OCI-LY7 (cell line): ENCODE measurements at regions not wholly inside any gene's neighbourhood (a gene's known extent, or its start where the extent isn't known, plus 50 kb on each side); places are given as distances from the start of the nearest gene placed in this dataset.

ENCODE experiments used
- BruUV-seq: library from RNA; stranded (reverse); fragments of 400-500 nt; replicated peaks from 2 replicates; lab custom pipeline; 2021; lab: Mats Ljungman, UMichigan
- CTCF ChIA-PET: fragments of 300-600 bp; sonication (Branson Sonifier 250); formaldehyde crosslinking; loops from one replicate; lab custom pipeline; 2022; ENCODE audit warnings: antibody characterized with exemption; ENCODE audit not compliant: unreplicated experiment; lab: Charles Lee
- POLR2A ChIA-PET: fragments of 300-600 bp; sonication (Branson Sonifier 250); formaldehyde crosslinking; loops from one replicate; lab custom pipeline; 2022; ENCODE audit warnings: antibody characterized with exemption; lab: Charles Lee
- DNase-seq: peaks from one replicate; pipeline ENCODE4 v3.0.0-alpha.2; 2015; ENCODE audit warnings: low spot score
- H2AFZ ChIP-seq: fragments of 200-600 bp; sonication (generic), shearing (Covaris generic); 2 replicates; pipeline ENCODE4 v1.6.1; 2014; ENCODE audit warnings: mild to moderate bottlenecking, antibody characterized with exemption, low read length, moderate library complexity
- H3K27ac ChIP-seq: fragments of 200-600 bp; sonication (generic); 2 replicates; pipeline ENCODE4 v1.5.1; 2014; ENCODE audit warnings: mixed run types, low read depth, mild to moderate bottlenecking, moderate library complexity, low read length, inconsistent platforms; ENCODE audit not compliant: poor library complexity, severe bottlenecking
- H3K36me3 ChIP-seq: fragments of 200-600 bp; sonication (generic); 2 replicates; pipeline ENCODE4 v1.6.1; 2014; ENCODE audit warnings: mild to moderate bottlenecking, antibody characterized with exemption, low read length, moderate library complexity, mixed read lengths; ENCODE audit not compliant: insufficient read depth
- H3K4me1 ChIP-seq: fragments of 200-600 bp; sonication (generic); 2 replicates; pipeline ENCODE4 v1.5.1; 2014; ENCODE audit warnings: mild to moderate bottlenecking, low read length; ENCODE audit not compliant: insufficient read depth, poor library complexity, severe bottlenecking
- H3K4me2 ChIP-seq: fragments of 200-600 bp; sonication (generic); 2 replicates; pipeline ENCODE4 v1.6.1; 2014; ENCODE audit warnings: mild to moderate bottlenecking, low read length
- H3K4me3 ChIP-seq: fragments of 200-600 bp; sonication (generic); 2 replicates; pipeline ENCODE4 v1.5.1; 2014; ENCODE audit warnings: mild to moderate bottlenecking, low read depth, low read length; ENCODE audit not compliant: poor library complexity, severe bottlenecking
- H3K79me2 ChIP-seq: fragments of 200-600 bp; sonication (generic); 2 replicates; pipeline ENCODE4 v1.6.1; 2016; ENCODE audit warnings: low read depth, mild to moderate bottlenecking, low read length, moderate library complexity, mixed read lengths; ENCODE audit not compliant: insufficient read depth
- H3K9me2 ChIP-seq: fragments of 200-600 bp; sonication (generic); 2 replicates; pipeline ENCODE4 v1.6.1; 2016; ENCODE audit warnings: mild to moderate bottlenecking, low read length, mixed read lengths; ENCODE audit not compliant: insufficient read depth
- H3K9me3 ChIP-seq: fragments of 200-600 bp; sonication (generic); 2 replicates; pipeline ENCODE4 v1.6.1; 2014; ENCODE audit warnings: mild to moderate bottlenecking, mixed run types, low read length, mixed read lengths
- H4K20me1 ChIP-seq: fragments of 200-600 bp; sonication (generic); 2 replicates; pipeline ENCODE4 v1.6.1; 2014; ENCODE audit warnings: mild to moderate bottlenecking, antibody characterized with exemption, low read length, moderate library complexity, mixed read lengths; ENCODE audit not compliant: insufficient read depth
- EZH2phosphoT487 ChIP-seq: fragments of 200-600 bp; sonication (generic); IDR thresholded peaks from 2 replicates; pipeline ENCODE4 v1.6.1; 2018; ENCODE audit warnings: low read depth, borderline replicate concordance, mild to moderate bottlenecking, mixed run types, antibody characterized with exemption, low read length, moderate library complexity, mixed read lengths
- intact Hi-C: fragments of 100-400 bp; cut with micrococcal nuclease; formaldehyde crosslinking; loops from one replicate; pipeline ENCODE4 v1.10.0; 2022; ENCODE audit not compliant: unreplicated experiment
- TF ChIP-seq, protein P1 (sequence below): fragments of 200-600 bp; sonication (generic); conservative IDR thresholded peaks from 2 replicates; pipeline ENCODE4 v1.5.1; 2014; ENCODE audit warnings: mild to moderate bottlenecking, antibody characterized with exemption, low read length, moderate library complexity, mixed read lengths

DNA sequence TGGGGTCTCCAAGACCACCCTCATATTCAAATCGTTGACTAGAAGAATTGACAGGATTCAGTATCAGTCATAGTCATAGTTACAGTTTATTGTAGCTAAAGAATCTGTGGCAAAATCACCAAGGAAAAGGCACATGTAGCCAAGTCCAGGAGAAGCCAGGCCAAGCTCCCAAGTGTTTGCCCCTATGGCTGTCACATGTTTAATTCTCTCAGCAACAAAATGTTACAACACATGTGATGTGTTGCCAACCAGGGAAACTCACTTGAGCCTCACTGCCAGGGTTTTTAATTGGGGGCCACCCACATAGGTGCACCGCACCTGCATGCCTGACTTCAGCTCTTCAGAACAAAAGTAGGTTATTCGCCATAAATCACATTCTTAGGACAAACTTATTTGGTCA lies 1030.9 kb upstream of the CELF2 start:
- CTCF ChIA-PET: no interaction called here
- no peaks in the 10 kb centered on the region for H3K4me1 ChIP-seq
- no peaks in the 10 kb centered on the region for H3K9me3 ChIP-seq
- no peaks in the 10 kb centered on the region for H3K9me2 ChIP-seq
- POLR2A ChIA-PET: interaction anchor here (0.7 to 1.8 kb wide), 3 partner anchors 9 to 595 kb away, joined by 3 to 4 read pairs (median 3); no protein-coding TSS in a partner anchor
- no peaks in the 10 kb centered on the region for H4K20me1 ChIP-seq
- no TSS peak for BruUV-seq
- H3K79me2 ChIP-seq: no peaks in the 10 kb centered on the region
- intact Hi-C loops: no loop called here
- TF ChIP-seq, protein P1, sequence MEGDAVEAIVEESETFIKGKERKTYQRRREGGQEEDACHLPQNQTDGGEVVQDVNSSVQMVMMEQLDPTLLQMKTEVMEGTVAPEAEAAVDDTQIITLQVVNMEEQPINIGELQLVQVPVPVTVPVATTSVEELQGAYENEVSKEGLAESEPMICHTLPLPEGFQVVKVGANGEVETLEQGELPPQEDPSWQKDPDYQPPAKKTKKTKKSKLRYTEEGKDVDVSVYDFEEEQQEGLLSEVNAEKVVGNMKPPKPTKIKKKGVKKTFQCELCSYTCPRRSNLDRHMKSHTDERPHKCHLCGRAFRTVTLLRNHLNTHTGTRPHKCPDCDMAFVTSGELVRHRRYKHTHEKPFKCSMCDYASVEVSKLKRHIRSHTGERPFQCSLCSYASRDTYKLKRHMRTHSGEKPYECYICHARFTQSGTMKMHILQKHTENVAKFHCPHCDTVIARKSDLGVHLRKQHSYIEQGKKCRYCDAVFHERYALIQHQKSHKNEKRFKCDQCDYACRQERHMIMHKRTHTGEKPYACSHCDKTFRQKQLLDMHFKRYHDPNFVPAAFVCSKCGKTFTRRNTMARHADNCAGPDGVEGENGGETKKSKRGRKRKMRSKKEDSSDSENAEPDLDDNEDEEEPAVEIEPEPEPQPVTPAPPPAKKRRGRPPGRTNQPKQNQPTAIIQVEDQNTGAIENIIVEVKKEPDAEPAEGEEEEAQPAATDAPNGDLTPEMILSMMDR: no peak
- TF ChIP-seq EZH2phosphoT487: no peak
- H3K27ac ChIP-seq: no peak overlapping the region
- no peak for DNase-seq
- no peak overlapping the region for H3K4me3 ChIP-seq
- no peaks in the 10 kb centered on the region for H3K36me3 ChIP-seq
- H3K4me2 ChIP-seq: no peak overlapping the region
- H2AFZ ChIP-seq: no peak overlapping the region

DNA sequence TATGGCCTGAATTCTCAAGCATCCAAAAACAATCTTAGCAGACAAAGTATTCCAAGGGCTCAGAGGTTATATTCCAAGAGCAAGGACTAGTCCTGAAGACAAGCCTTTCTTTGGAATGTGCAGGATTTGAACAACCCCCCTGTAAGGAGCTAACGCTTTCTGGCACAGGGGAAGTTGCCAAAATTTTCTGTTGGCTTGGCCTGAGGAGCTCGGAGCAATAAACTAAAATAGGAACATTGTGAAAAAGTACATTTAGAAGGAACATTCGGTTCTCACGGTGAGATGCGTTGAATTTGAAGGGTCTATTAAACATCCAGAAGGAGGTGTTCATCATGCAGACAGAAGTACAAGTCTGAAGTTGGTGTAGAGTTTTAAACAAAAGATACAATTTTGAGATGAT lies 1030.5 kb upstream of the CELF2 start:
- POLR2A ChIA-PET: interaction anchor here (0.7 to 1.8 kb wide), 3 partner anchors 9 to 594 kb away, joined by 3 to 4 read pairs (median 3); no protein-coding TSS in a partner anchor
- H3K27ac ChIP-seq: no peak overlapping the region
- no peak overlapping the region for H3K4me2 ChIP-seq
- H3K79me2 ChIP-seq: no peaks in the 10 kb centered on the region
- intact Hi-C loops: no loop called here
- H3K4me3 ChIP-seq: no peak overlapping the region
- no peaks in the 10 kb centered on the region for H3K9me2 ChIP-seq
- BruUV-seq: no TSS peak
- H3K9me3 ChIP-seq: no peaks in the 10 kb centered on the region
- DNase-seq: no peak
- no peaks in the 10 kb centered on the region for H4K20me1 ChIP-seq
- TF ChIP-seq, protein P1: no peak
- TF ChIP-seq EZH2phosphoT487: no peak
- no peaks in the 10 kb centered on the region for H3K36me3 ChIP-seq
- H3K4me1 ChIP-seq: no peaks in the 10 kb centered on the region
- CTCF ChIA-PET: no interaction called here
- H2AFZ ChIP-seq: no peak overlapping the region

DNA sequence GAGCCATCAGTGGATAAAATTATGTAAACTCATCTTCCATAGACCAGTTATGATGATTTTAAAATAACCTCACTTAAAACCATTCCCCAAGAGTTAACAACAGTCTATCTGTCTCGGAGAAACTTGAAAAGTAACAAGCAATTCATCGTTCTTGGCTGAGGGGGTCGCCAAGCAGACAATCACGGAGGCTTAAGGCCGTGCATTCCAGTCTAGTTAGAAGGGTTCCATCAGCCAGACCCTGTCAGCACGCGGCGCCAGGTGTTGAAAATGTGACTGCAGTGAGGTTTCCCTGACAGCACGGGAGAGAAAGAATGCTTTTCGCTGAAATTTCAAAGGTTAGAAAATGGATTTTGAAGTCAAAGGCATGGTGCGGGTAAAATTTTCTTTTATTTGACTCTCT lies 1025.0 kb upstream of the CELF2 start:
- no peak overlapping the region for H3K4me3 ChIP-seq
- H3K36me3 ChIP-seq: no peaks in the 10 kb centered on the region
- no peak overlapping the region for H2AFZ ChIP-seq
- ChIA-PET POLR2A (no interaction called here), CTCF (no interaction called here)
- H3K9me3 ChIP-seq: no peaks in the 10 kb centered on the region
- no peak overlapping the region for H3K27ac ChIP-seq
- H3K4me2 ChIP-seq: no peak overlapping the region
- DNase-seq: no peak
- H4K20me1 ChIP-seq: no peaks in the 10 kb centered on the region
- H3K9me2 ChIP-seq: no peaks in the 10 kb centered on the region
- H3K79me2 ChIP-seq: no peaks in the 10 kb centered on the region
- no peak for TF ChIP-seq EZH2phosphoT487
- TF ChIP-seq, protein P1: 0 out of 2 replicates have a peak, but pooled peaks have one; percentile 10
- BruUV-seq: no TSS peak
- H3K4me1 ChIP-seq: no peaks in the 10 kb centered on the region
- intact Hi-C loops: no loop called here
